GM18868 (cell line): ENCODE measurements at regions not wholly inside any gene's neighbourhood (a gene's known extent, or its start where the extent isn't known, plus 50 kb on each side); places are given as distances from the start of the nearest gene placed in this dataset.
"Not testable (repeated sequence)": the region's sequence is repeated elsewhere in the genome, so short reads cannot be mapped to it uniquely, and the experiment has no call there.

Source experiments
- ATAC-seq: cut with Tn5 transposase; IDR thresholded peaks from one replicate; pipeline ENCODE4 v1.9.1; 2021; ENCODE audit warnings: mild to moderate bottlenecking, moderate library complexity; ENCODE audit not compliant: unreplicated experiment

DNA sequence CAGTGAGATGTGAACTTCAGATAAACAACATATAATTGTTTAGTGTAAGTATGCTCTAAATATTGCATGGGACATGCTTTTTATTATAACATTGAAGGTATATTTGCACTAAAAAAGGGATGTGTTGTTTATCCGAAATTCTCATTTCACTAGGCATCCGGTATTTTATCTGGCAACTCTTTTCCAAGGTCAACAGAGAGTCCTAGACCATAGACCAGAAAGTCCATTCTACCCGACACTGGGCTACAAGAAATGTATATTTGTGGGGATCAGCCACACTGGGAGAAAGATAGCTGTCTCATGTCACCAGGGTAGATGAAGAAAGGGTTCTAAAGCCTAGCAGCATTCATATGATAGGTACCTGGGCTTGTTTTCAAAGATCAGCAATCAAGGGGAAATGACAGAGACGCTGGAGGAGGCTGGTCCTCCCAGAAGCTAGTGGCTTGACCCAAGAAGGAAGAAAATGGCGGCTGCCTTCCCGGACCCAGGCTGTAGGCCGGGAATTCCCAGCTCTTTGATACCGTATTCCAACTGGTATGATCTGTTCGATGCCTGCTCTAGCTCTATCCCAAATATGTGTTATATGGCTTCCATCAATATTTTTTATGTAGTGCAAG lies 161.1 kb upstream of the IRF2BP2 start:
- no peak for ATAC-seq

DNA sequence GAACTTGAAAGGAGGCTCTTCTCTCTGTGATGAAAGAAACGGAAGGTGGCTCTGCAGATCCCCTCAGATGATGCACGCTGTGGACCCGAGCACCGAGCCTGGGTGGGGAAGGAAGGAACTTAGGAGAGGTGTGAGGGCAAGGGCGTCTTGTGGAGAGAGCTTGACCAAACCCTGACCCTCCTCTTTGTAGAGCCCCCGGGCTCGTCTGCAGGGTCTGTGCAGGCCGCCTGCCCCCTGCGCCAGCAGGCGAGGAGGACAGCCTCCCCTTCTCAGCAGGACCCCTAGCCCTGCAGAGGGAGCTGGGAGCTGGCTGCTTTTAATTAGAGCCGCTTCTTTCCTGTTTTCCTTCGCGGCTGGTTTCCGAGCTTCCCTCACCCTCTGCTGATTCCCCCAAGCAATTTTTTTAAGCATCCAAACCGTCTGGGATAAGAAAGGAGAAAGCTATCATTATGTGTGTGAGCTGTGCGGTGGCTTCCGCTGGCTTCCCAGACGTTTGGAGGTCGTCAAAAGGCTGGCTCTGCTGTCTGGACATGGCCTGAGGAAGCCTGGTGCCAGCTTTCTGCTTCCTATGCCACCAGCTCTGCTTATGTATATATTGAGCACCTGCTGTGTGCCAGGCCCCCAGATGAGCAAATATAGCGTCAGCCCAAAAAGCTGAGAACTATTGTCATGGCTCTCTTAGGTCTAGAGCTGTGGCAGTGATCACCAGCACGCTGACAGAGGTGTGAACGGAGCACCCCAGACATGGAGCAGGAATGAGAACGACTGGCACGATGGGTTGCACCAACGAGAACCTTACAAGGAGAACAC lies 160.2 kb upstream of the IRF2BP2 start:
- no peak for ATAC-seq

DNA sequence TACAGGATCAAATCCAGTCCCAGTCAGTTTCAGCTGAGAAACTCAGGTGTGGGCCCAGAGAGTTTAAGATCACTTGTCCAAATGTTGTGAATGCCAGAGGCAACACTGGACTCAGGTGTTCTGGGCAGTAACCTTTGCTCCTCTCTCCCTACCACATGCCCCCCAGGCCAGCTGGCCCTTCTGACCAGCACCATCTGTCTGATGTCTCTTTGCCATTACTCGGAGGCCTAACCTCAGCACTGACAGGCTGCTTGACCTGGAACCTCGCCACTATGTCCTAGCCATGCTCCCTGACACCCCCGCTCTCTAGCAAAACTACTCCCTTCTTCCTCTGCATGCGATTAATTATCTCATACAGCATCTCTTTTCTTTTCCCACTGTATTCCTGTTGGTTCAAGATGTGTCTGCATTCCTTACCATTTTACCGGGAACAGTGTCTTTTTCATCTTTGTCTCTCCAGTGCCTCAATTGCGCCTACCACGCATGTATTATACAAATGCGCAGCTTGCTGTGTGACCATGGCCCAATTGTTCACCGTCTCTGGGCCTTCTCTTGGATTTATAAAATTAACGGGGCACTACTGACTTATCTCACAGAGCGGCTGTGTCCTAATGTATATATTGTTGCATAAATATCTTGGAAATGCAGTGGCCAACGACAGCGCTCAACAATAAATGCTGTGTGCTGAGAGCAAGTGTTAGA lies 159.5 kb upstream of the IRF2BP2 start:
- ATAC-seq = no peak

DNA sequence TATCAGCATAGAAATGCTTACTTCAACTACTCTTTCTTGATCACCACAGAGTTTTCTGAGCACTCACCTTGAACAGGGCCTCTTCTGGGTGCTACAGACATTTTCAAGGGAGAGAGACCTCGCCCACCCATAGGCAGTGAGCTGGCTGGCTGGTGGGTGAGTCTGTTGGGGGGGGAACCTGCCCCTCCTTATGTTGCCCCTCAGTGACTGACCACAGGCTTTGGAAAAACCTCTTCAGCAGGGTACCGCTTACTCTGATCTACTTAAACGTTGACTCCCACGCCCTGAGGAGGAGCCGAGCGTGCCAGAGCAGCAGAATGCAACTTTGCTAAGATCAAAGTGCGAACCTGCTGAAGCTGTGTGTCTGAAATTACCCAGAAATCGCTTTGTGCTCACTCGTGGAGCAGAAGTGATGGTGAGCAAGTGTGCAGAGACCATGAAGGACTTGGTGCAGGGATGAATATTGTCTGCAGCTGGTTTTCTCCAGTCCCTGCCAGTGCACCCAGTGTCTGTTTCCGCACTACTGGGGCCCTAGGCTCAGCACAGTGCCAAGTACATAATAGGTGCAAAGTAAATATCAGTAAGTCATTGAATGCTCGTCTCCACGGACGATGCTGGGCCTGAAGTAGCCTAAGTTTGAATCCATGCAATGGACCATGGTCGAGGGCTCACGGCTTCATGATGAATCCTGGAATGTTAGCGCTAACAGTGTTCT lies 158.7 kb upstream of the IRF2BP2 start:
- no peak for ATAC-seq

DNA sequence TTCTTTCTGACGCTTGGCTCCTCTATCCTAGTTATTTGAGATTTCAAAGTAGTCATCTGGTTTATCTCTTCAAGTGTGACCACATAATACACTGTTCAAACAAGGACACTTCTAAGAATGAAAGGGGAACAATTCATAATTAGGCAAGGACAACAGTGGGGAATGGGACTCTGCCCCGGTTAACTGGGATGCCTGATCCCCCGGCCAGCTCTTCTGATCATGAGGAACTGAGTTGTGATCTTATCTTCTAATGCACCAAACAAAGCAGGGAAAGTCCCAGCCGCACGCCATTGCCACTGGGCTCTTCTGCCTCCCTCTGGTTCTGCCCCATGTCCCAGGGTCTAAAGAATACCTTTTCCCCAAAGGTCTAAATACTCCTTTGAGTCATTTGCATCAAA lies 158.2 kb upstream of the IRF2BP2 start:
- ATAC-seq = no peak

DNA sequence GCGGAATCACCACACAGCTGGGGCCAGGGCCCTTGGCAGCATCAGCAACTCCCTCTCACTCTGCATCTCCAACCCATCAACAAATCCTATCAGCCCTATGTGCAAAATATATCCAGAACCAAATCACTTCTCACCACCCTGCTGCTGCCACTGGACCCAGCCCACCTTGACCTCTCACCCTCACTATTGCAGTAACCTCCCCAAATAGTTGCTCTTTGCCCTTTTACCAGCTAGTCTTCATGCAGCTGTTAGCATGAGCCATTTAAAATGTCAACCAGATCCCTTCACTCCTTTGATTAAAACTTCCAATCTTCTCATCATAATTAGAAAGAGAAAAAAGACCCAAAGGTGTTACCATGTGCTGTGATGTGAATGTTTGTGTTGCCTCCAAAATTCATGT lies 155.7 kb upstream of the IRF2BP2 start:
- ATAC-seq = no peak

DNA sequence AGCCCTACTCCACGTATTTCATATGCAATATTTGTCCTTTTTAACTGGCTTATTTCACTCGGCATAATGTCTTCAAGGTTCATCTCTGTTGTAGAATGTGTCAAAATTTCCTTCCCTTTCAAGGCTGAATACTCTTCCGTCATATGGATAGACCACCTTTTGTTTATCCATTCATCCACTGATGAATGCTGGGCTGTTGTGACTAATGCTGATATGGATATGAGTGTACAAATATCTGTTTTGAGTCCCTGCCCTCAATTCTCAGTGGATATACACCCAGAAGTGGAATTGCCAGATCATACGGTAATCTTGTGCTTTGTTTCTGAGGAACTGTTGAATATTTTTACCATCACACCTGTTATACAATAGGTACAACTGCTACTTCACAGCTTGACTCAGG lies 155.2 kb upstream of the IRF2BP2 start:
- ATAC-seq = no peak

DNA sequence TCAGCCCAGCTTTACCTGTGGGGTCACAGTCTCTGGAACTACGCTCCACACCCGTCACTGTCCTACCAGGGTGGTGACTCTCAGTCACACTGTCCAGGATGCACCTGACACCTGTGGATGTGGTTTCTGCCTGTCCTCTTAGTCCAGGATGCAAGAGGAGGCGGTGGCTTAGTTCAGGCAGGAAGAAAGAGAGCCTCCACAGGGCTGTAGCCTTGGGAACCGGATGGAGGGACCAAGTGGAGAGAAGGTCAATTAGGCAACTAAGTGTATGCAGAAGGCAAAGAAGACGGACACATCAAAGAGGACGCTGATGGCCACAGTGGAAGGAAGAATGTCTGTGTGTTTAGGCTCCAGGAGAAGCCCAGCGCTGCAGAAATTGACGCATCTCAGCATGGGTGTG lies 153.9 kb upstream of the IRF2BP2 start:
- no peak for ATAC-seq

DNA sequence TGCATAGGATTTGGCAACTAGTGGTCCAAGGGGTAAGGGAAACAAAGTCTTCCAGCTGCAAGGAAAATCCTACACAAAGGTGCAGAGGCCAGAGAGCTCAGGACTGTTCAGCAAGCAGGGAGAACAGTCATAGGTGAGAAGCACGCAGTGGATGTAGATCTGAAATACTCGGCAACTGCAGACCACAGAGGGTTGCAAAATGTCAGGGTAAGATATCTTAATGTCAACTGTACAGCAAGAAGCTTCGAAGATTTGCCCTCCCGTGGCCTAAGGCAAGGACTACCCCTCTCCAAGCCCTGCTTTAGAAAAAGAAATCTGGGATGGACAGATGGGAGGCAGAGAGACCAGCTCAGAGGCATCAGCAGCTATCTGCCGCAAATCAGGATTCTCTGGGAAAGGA lies 153.4 kb upstream of the IRF2BP2 start:
- ATAC-seq = no peak

DNA sequence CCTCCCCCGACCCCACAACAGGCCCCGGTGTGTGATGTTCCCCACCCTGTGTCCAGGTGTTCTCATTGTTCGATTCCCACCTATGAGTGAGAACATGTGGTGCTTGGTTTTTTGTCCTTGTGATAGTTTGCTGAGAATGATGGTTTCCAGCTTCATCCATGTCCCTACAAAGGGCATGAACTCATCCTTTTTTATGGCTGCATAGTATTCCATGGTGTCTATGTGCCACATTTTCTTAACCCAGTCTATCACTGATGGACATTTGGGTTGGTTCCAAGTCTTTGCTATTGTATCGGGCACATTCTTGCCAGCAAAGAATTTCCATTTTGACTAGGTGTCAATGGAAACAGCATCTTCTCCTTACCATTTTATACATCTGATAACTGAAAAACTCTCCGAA lies 152.1 kb upstream of the IRF2BP2 start:
- ATAC-seq = not testable (repeated sequence)

DNA sequence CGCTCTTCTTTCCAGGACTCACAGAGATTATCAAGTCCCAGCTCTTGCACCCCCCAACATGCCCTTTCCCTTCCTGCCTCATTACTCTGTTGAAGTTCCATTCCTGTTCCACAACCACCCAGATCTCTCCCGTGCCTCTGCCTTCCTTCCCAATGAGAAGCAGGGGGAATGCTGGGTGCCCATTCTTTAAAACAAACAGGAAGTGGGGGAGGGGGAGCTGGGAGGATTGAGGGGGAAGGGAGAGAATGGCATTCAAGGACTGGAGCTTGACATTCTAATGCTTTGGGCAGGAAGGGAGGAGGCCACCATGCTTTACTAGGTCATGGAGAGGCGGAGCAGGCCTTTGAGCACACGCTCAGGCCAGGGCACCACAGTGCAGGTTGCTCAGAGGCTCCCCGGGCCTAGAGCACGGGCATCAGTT lies 150.3 kb upstream of the IRF2BP2 start:
- ATAC-seq = no peak

DNA sequence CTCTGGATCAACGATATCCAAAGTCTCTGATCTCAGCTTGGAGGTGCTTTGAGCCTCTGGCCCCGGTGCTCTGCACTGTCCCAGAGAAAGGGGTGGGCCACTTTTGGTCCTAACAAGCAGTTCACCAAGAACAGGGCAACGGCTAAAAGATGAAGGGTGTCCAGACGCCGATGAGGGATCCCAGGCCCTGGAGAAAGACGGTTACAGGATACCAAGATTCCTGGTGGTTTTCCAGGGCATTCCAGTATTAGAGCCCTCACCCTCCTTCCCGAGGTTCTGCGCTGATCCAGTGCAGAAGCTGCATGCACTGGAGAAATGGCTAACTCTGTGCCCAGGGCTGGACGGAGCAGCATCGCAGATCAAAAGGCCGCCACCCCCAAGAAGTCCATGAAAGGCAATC lies 149.9 kb upstream of the IRF2BP2 start:
- no peak for ATAC-seq

DNA sequence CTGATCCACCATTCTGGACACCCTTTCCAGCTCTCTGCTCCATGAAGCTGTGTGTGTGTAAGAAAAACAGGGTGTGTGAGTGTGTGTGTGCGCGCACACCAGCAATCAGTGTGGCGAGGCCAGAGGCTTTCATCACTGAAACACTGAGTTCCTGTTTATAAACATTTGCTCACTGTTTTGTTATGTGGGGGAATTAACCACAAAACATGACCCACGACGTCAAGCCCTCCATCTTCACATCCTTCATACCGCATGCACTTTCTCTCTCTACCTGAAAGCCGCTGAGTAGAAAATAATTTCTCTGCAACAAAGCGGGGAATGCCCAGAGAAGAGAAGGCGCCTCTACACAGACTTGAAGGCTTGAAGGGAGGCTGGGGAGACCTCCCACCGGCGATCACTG lies 148.9 kb upstream of the IRF2BP2 start:
- no peak for ATAC-seq

DNA sequence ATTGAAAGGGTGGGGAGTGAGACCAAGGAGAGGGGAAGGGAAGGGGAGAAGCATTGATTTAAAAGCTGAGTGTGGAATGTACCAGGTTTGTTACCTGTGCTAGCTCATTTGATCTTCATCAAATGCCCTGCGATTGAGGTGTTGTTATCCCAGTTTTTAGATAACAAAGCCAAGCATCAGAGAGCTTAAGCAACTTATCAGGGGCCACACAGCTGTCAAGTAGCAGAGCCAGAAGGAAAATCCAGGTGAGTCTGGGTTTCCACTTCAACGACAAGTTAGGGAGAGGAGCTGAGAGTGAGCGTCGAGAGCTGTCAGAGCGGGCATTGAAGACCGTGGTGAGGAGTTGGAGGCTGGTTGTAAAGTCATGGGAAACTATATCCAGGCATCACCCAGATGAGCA lies 146.9 kb upstream of the IRF2BP2 start:
- no peak for ATAC-seq

DNA sequence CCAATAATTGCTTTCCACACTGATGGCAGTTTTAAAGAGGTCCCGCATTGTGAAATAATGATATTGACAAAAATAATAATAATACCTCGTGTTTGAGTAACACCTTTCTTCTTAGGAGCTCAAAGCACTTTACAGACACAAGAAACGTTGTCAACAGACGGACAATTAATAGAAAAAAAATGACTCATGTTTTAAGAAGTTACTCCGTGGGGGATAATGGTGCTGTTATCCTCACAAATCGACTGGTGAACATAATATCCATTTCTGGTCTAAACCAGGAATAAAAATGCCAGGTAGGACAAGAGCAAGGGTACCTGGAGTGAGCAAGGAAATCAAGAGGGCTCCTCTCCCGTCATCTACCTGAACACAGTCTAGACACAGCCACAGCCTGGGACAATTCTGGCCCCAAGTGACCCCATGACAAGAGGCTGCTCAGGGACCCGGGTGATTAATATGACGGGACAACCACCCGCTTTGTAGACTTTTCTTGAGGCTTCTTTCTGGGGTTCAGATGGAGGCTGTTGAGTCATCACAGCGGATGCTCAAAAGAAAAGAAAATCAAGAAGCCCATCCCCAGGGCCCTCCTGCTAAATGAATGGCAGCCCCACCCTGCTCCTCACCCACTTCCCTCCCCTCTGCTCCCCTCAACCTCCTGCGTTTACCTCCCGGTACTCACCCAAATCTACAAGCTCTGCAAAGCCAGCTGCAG lies 146.2 kb upstream of the IRF2BP2 start:
- no peak for ATAC-seq

DNA sequence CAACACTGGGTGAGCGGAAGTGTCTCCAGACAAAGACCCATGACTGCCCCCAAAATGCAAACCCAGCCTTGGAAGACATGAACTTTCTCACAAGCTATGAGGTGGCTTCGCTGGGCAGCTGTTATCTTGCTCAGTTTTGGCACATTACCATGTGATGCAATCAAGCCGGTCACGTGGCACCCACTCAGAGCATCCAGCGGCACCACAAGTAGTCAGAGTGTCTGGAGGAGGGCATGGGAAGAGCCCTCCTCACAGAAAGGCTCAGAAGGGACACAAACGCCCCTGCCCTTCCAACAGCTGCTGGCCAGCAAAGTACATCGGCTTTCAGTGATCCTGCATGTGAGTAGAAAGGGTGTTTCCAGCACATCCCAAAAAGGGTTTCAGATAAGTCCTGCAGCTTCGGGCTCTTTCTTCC lies 145.5 kb upstream of the IRF2BP2 start:
- no peak for ATAC-seq

DNA sequence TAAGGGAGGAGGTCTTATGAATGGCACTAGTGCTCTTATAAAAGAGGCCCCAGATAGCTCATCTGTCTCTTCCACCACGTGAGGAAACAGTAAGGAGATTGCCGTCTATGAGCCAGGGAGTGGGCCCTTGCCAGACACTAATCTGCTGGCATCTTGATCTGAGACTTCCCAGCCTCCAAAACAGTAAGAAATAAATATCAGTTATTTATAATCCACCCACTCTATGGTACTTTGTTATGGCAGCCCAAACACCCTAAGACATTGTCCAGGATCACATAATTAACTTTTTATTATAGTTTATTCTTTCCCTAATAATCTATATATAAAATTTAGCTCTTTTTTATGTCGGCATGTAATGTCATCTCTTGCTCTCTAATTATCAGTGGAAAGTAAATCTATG lies 144.0 kb upstream of the IRF2BP2 start:
- ATAC-seq = no peak

DNA sequence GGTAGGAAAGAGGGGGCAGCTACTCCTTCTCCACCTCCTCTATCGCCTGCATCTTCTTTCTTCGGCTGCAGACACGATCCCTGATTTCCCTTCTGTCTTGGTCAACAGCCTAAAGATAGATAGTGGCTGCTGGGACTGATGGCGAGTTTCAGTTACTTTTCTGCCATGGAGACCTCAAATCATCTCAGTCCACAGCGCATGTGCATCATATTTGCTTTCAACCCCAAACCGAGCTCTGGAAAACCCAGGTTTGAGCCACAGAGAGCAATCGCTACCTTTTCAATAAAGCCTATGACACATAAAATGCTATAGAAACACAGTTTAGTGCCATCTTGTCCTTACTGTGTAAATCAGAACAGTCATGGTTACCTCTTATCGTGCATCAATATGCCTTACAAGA lies 142.9 kb upstream of the IRF2BP2 start:
- no peak for ATAC-seq

DNA sequence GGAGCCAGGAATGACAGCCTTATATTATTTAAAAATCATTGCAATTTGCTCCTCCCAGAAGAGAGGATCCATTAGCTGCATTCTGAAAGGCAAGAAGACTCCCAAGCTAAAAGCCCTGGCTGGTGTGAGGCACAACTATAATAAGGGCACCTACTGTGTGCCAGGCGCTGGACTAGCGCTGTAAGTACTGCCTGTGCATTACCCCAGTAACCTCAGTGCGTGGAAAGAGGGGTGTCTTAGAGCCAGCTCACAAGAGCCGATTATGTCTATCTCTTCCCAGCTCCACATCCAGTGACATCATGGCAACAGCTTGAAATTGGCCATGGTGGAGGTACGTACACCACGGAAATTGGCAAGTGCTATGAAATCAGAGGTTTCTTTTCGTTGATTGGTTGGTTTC lies 141.7 kb upstream of the IRF2BP2 start:
- ATAC-seq = no peak

DNA sequence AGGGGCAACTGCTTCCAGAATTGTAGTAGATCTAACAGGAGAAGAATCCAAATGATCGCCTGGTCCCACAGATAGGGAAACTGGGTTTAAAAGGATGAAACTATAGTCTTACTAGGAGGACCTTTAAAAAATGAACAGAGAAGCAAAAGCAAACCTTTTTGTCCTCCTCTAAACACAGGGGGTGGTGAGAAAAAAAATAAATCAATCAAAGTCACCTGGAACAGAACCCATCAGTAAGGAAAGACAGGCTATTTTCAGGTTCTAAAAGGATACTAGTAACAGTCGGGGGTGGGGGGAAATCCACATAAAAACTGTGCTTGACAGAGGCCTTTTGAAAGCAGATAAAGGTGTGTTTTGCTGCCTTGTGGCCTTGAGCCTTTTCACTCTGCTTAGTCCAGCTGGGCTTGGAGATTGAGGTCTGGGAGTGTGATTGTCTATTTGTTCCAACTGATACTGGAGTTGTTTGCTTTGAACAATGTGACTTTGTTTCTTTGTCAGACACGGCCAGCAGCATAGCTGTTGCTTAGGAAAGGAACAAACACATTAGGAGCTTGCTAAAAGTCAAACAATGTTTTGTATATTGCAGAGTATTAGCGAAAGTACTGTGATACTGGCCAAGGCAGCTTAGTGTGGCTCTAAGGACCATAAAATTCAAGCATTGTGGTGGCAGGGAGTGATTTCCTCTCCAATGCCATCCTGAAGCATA lies 141.1 kb upstream of the IRF2BP2 start:
- ATAC-seq = no peak
